ENCODE measurements at regions not wholly inside any gene's neighbourhood (a gene's known extent, or its start where the extent isn't known, plus 50 kb on each side); places are given as distances from the start of the nearest gene placed in this dataset.

- in situ Hi-C loops (cut with HindIII; ENCODE audit: low sequenced_read_pairs), result no loop called here
Measured at GRCh38 chr7:11895337-11895736, 63.3 kb upstream of the THSD7A start.

- in situ Hi-C loops (cut with HindIII; ENCODE audit: low sequenced_read_pairs), result no loop called here
Measured at GRCh38 chr7:11896663-11897062, 64.7 kb upstream of the THSD7A start.

- in situ Hi-C loops (cut with HindIII; ENCODE audit: low sequenced_read_pairs), result no loop called here
Measured at GRCh38 chr7:11899247-11899646, 67.2 kb upstream of the THSD7A start.

GRCh38 chr7:11910253-11910652 is 78.3 kb upstream of the THSD7A start:
- in situ Hi-C loops (cut with HindIII; ENCODE audit: low sequenced_read_pairs), result no loop called here

GRCh38 chr7:11911900-11912299 is 79.9 kb upstream of the THSD7A start:
- in situ Hi-C loops (cut with HindIII; ENCODE audit: low sequenced_read_pairs), result no loop called here

- in situ Hi-C loops (cut with HindIII; ENCODE audit: low sequenced_read_pairs), result no loop called here
Measured at GRCh38 chr7:11914645-11915044, 82.6 kb upstream of the THSD7A start.

- in situ Hi-C loops (cut with HindIII; ENCODE audit: low sequenced_read_pairs), result no loop called here
Measured at GRCh38 chr7:11923376-11923930, 91.5 kb upstream of the THSD7A start.

GRCh38 chr7:11931307-11931706 is 99.3 kb upstream of the THSD7A start:
- in situ Hi-C loops (cut with HindIII; ENCODE audit: low sequenced_read_pairs), result no loop called here

- in situ Hi-C loops (cut with HindIII; ENCODE audit: low sequenced_read_pairs), result no loop called here
Measured at GRCh38 chr7:11934796-11935195, 102.8 kb upstream of the THSD7A start.

GRCh38 chr7:11935905-11936304 is 103.9 kb upstream of the THSD7A start:
- in situ Hi-C loops (cut with HindIII; ENCODE audit: low sequenced_read_pairs), result no loop called here

GRCh38 chr7:11946794-11947193 is 114.8 kb upstream of the THSD7A start:
- in situ Hi-C loops (cut with HindIII; ENCODE audit: low sequenced_read_pairs), result no loop called here

GRCh38 chr7:11950281-11950680 is 118.3 kb upstream of the THSD7A start:
- in situ Hi-C loops (cut with HindIII; ENCODE audit: low sequenced_read_pairs), result no loop called here

GRCh38 chr7:11950942-11951341 is 118.9 kb upstream of the THSD7A start:
- in situ Hi-C loops (cut with HindIII; ENCODE audit: low sequenced_read_pairs), result no loop called here

- in situ Hi-C loops (cut with HindIII; ENCODE audit: low sequenced_read_pairs), result no loop called here
Measured at GRCh38 chr7:11951909-11952308, 119.9 kb upstream of the THSD7A start.

GRCh38 chr7:11952972-11953371 is 121.0 kb upstream of the THSD7A start:
- in situ Hi-C loops (cut with HindIII; ENCODE audit: low sequenced_read_pairs), result no loop called here

- in situ Hi-C loops (cut with HindIII; ENCODE audit: low sequenced_read_pairs), result no loop called here
Measured at GRCh38 chr7:11956991-11957390, 125.0 kb upstream of the THSD7A start.

- in situ Hi-C loops (cut with HindIII; ENCODE audit: low sequenced_read_pairs), result no loop called here
Measured at GRCh38 chr7:11957956-11958355, 126.0 kb upstream of the THSD7A start.

- in situ Hi-C loops (cut with HindIII; ENCODE audit: low sequenced_read_pairs), result no loop called here
Measured at GRCh38 chr7:11959121-11959520, 127.1 kb upstream of the THSD7A start.

GRCh38 chr7:11960621-11961020 is 128.6 kb upstream of the THSD7A start:
- in situ Hi-C loops (cut with HindIII; ENCODE audit: low sequenced_read_pairs), result no loop called here

- in situ Hi-C loops (cut with HindIII; ENCODE audit: low sequenced_read_pairs), result no loop called here
Measured at GRCh38 chr7:11969643-11970042, 137.6 kb upstream of the THSD7A start.

- in situ Hi-C loops (cut with HindIII; ENCODE audit: low sequenced_read_pairs), result no loop called here
Measured at GRCh38 chr7:11970132-11970531, 138.1 kb upstream of the THSD7A start.

- in situ Hi-C loops (cut with HindIII; ENCODE audit: low sequenced_read_pairs), result no loop called here
Measured at GRCh38 chr7:11985376-11985775, 153.4 kb upstream of the THSD7A start.

GRCh38 chr7:11985971-11986370 is 154.0 kb upstream of the THSD7A start:
- in situ Hi-C loops (cut with HindIII; ENCODE audit: low sequenced_read_pairs), result no loop called here
